H1 (cell line): ENCODE measurements at regions not wholly inside any gene's neighbourhood (a gene's known extent, or its start where the extent isn't known, plus 50 kb on each side); places are given as distances from the start of the nearest gene placed in this dataset.

Source experiments
- BACH1 ChIP-seq: IDR thresholded peaks from 2 replicates; pipeline ENCODE4 v1.6.1; 2012; ENCODE audit warnings: low read length, improper control_type of control experiment
- CHD1 ChIP-seq: IDR thresholded peaks from 2 replicates; pipeline ENCODE4 v1.6.1; 2012; ENCODE audit warnings: low read depth, low read length, improper control_type of control experiment
- CTCF ChIP-seq, 3 experiments: IDR thresholded peaks; 1 replicate in 2 of 3; 2 replicates in 1 of 3; pipeline versions ENCODE4 v1.5.1 to v1.6.1; 2011; ENCODE audit warnings: low read length in 3 of 3, mild to moderate bottlenecking in 3 of 3, inconsistent platforms in 2 of 3, low read depth in 1 of 3, moderate library complexity in 1 of 3; ENCODE audit not compliant: insufficient read depth in 1 of 3; ENCODE audit errors: control extremely low read depth in 1 of 3
- KDM5A ChIP-seq: fragments of 200-600 bp; IDR thresholded peaks from 2 replicates; pipeline ENCODE4 v1.7.1; 2012; ENCODE audit warnings: mild to moderate bottlenecking, low read length, inconsistent platforms, mixed read lengths
- POLR2A ChIP-seq, 2 experiments: IDR thresholded peaks; 1 replicate in 1 of 2; 2 replicates in 1 of 2; pipeline ENCODE4 v1.6.1; 2011; ENCODE audit warnings: low read depth in 2 of 2, low read length in 2 of 2, mild to moderate bottlenecking in 2 of 2; ENCODE audit errors: control extremely low read depth in 1 of 2
- RAD21 ChIP-seq, 2 experiments: IDR thresholded peaks in 1 of 2; conservative IDR thresholded peaks in 1 of 2; 2 replicates each; pipeline ENCODE4 v1.6.1; 2011; ENCODE audit warnings: low read depth in 2 of 2, low read length in 2 of 2, improper control_type of control experiment in 1 of 2, inconsistent platforms in 1 of 2, mild to moderate bottlenecking in 1 of 2, moderate library complexity in 1 of 2
- RBBP5 ChIP-seq: IDR thresholded peaks from 2 replicates; pipeline ENCODE4 v1.7.1; 2012; ENCODE audit warnings: low read depth, mild to moderate bottlenecking, inconsistent platforms, low read length, moderate library complexity, borderline replicate concordance
- TEAD4 ChIP-seq: IDR thresholded peaks from 2 replicates; pipeline ENCODE4 v1.6.1; 2012; ENCODE audit warnings: low read depth, low read length, inconsistent platforms, mixed read lengths
- USF2 ChIP-seq: IDR thresholded peaks from 2 replicates; pipeline ENCODE4 v1.6.1; 2011; ENCODE audit warnings: low read length, improper control_type of control experiment

DNA sequence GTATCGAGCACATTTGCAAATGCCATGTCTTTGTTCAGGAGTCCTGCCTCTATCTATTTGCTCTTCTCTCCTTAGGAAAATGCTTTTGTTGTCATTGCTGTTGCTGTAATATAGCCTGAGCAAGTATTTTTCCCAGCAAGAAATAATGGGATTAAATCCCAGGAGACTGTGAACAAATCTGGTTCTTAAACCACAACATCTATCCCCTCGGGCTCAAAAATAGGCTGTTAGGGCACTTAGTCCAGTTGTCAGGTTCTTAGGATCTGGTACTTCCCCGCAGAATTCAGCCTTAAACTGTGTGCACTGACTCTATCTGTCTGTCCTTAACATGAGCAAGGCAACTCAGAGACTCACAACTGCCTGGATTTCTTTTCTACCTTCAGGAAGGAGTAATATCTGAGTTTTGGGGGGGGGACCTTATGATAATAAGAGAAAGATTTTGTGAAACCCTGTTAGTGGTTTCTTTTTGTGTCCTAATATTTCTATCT is 437.5 kb downstream of the HTR1B start:
- TF ChIP-seq RAD21 (IDR thresholded peaks at IDR 0.05 in 1 of 2, conservative IDR thresholded peaks at IDR 0.05 in 1 of 2; ENCODE audit: low read depth in 2 of 2, low read length in 2 of 2) = no peak
- no peak for TF ChIP-seq CTCF (IDR thresholded peaks at IDR 0.05; ENCODE audit: control extremely low read depth in 1 of 3, insufficient read depth in 1 of 3, low read depth in 1 of 3, low read length in 3 of 3)
- TF ChIP-seq CHD1 = no peak
- TF ChIP-seq POLR2A (IDR thresholded peaks at IDR 0.05; ENCODE audit: control extremely low read depth in 1 of 2, low read depth in 2 of 2, low read length in 2 of 2) = no peak
- TF ChIP-seq USF2 = no peak
- TF ChIP-seq TEAD4 = no peak
- TF ChIP-seq RBBP5 = no peak
- TF ChIP-seq KDM5A = no peak
- no peak for TF ChIP-seq BACH1
